SK-N-SH (cell line): ENCODE measurements at regions not wholly inside any gene's neighbourhood (a gene's known extent, or its start where the extent isn't known, plus 50 kb on each side); places are given as distances from the start of the nearest gene placed in this dataset.

Experiments
- CTCF ChIA-PET: fragments of 300-600, 350-600 bp; formaldehyde crosslinking; extraction: SDS; loops from one replicate; lab custom pipeline; 2021; lab: Yijun Ruan, JAX
- POLR2A ChIA-PET: fragments of 350-600 bp; sonication (Branson Sonifier 250); formaldehyde crosslinking; extraction: SDS; loops from one replicate; lab custom pipeline; 2020; ENCODE audit warnings: antibody characterized with exemption, inconsistent platforms; lab: Yijun Ruan, JAX
- DNase-seq: peaks from one replicate; pipeline ENCODE4 v3.0.0; 2012
- H2AFZ ChIP-seq: fragments of 200-600 bp; sonication (generic); 2 replicates; pipeline ENCODE4 v1.8.1; 2016; ENCODE audit warnings: antibody characterized with exemption, mild to moderate bottlenecking, low read depth
- H3F3A ChIP-seq: fragments of 200-600 bp; sonication (generic); replicated peaks from 2 replicates; pipeline ENCODE3; 2016; ENCODE audit warnings: antibody characterized with exemption, mild to moderate bottlenecking; ENCODE audit not compliant: insufficient read depth
- H3K27ac ChIP-seq, 2 experiments: fragments of 200-500 bp in 1 of 2; fragments of 200-600 bp in 1 of 2; sonication (Bioruptor generic) in 1 of 2; sonication (generic), shearing (Covaris generic) in 1 of 2; 2 replicates each; pipeline versions ENCODE4 v1.5.1 to v1.6.1; 2014 to 2016; ENCODE audit warnings: low read depth in 2 of 2, inconsistent platforms in 1 of 2, low read length in 1 of 2, mild to moderate bottlenecking in 1 of 2, mixed read lengths in 1 of 2
- H3K27me3 ChIP-seq: fragments of 200-600 bp; sonication (generic), shearing (Covaris generic); 2 replicates; pipeline ENCODE4 v1.6.1; 2016; ENCODE audit warnings: mixed run types; ENCODE audit not compliant: insufficient read depth
- H3K36me3 ChIP-seq, 2 experiments: fragments of 200-500 bp in 1 of 2; fragments of 200-600 bp in 1 of 2; sonication (Bioruptor generic) in 1 of 2; sonication (generic) in 1 of 2; replicated peaks in 1 of 2; 2 replicates each; pipeline versions ENCODE3 to v1.5.1; 2014 to 2016; ENCODE audit warnings: low read length in 1 of 2, mild to moderate bottlenecking in 1 of 2; ENCODE audit not compliant: insufficient read depth in 2 of 2, control insufficient read depth in 1 of 2
- H3K4me1 ChIP-seq, 2 experiments: fragments of 200-500 bp in 1 of 2; fragments of 200-600 bp in 1 of 2; sonication (Bioruptor generic) in 1 of 2; sonication (generic), shearing (Covaris generic) in 1 of 2; 2 replicates each; pipeline versions ENCODE4 v1.5.1 to v1.6.1; 2014 to 2016; ENCODE audit warnings: low read depth in 1 of 2, low read length in 1 of 2, mixed run types in 1 of 2; ENCODE audit not compliant: insufficient read depth in 2 of 2, control insufficient read depth in 1 of 2
- H3K4me2 ChIP-seq: fragments of 200-600 bp; sonication (generic), shearing (Covaris generic); 2 replicates; pipeline ENCODE4 v1.6.1; 2017; ENCODE audit warnings: mixed run types
- H3K4me3 ChIP-seq, 2 experiments: fragments of 200-500 bp in 1 of 2; fragments of 200-600 bp in 1 of 2; sonication (Bioruptor generic) in 1 of 2; sonication (generic), shearing (Covaris generic) in 1 of 2; 2 replicates each; pipeline versions ENCODE4 v1.5.1 to v1.8.1; 2014 to 2016; ENCODE audit warnings: low read depth in 2 of 2, inconsistent platforms in 1 of 2, low read length in 1 of 2, mild to moderate bottlenecking in 1 of 2, mixed read lengths in 1 of 2, moderate library complexity in 1 of 2
- H3K79me2 ChIP-seq: fragments of 200-600 bp; sonication (generic); 2 replicates; pipeline ENCODE4 v1.8.1; 2017; ENCODE audit warnings: mild to moderate bottlenecking; ENCODE audit not compliant: insufficient read depth
- H3K9ac ChIP-seq: fragments of 200-600 bp; sonication (generic); 2 replicates; pipeline ENCODE4 v1.6.1; 2017; ENCODE audit warnings: mixed run types
- H3K9me2 ChIP-seq: fragments of 200-600 bp; sonication (generic); 2 replicates; pipeline ENCODE4 v1.6.1; 2017; ENCODE audit warnings: mixed run types
- H3K9me3 ChIP-seq: fragments of 200-600 bp; sonication (generic); 2 replicates; pipeline ENCODE4 v1.6.1; 2017; ENCODE audit warnings: mixed run types, mild to moderate bottlenecking, moderate library complexity
- H4K20me1 ChIP-seq: fragments of 200-600 bp; sonication (generic); 2 replicates; pipeline ENCODE4 v1.6.1; 2017; ENCODE audit warnings: mild to moderate bottlenecking, mixed run types; ENCODE audit not compliant: insufficient read depth
- CHD2 ChIP-seq: fragments of 150-350 bp; IDR thresholded peaks from 2 replicates; pipeline ENCODE4 v1.6.1; 2018; ENCODE audit warnings: low read length; ENCODE audit not compliant: partially characterized antibody
- ELF1 ChIP-seq: IDR thresholded peaks from 2 replicates; pipeline ENCODE4 v1.4.0; 2012
- EP300 ChIP-seq, 2 experiments: IDR thresholded peaks; 2 replicates each; pipeline versions ENCODE4 v1.4.0 to v1.6.1; 2012; ENCODE audit warnings: borderline replicate concordance in 1 of 2, low read depth in 1 of 2, low read length in 1 of 2
- EZH2phosphoT487 ChIP-seq: fragments of 200-600 bp; sonication (generic); IDR thresholded peaks from 2 replicates; pipeline ENCODE4 v1.6.1; 2017; ENCODE audit warnings: low read depth, mixed run types, mild to moderate bottlenecking, antibody characterized with exemption, moderate library complexity, borderline replicate concordance
- FOSL2 ChIP-seq: IDR thresholded peaks from 2 replicates; pipeline ENCODE4 v1.4.0; 2012; ENCODE audit warnings: low read depth, mild to moderate bottlenecking, moderate library complexity, borderline replicate concordance
- FOXM1 ChIP-seq: IDR thresholded peaks from 2 replicates; pipeline ENCODE4 v1.4.0; 2012; ENCODE audit warnings: low read depth, mild to moderate bottlenecking
- GABPA ChIP-seq: IDR thresholded peaks from 2 replicates; pipeline ENCODE4 v1.4.0; 2012; ENCODE audit warnings: low read depth, mild to moderate bottlenecking
- JUND ChIP-seq: IDR thresholded peaks from 2 replicates; pipeline ENCODE4 v1.4.0; 2012
- MEF2A ChIP-seq: IDR thresholded peaks from 2 replicates; pipeline ENCODE4 v1.4.0; 2012; ENCODE audit warnings: low read depth, borderline replicate concordance
- MXI1 ChIP-seq: IDR thresholded peaks from 2 replicates; pipeline ENCODE4 v1.6.1; 2012; ENCODE audit warnings: mild to moderate bottlenecking, low read depth, low read length, improper control_type of control experiment
- NFIC ChIP-seq: IDR thresholded peaks from 2 replicates; pipeline ENCODE4 v1.4.0; 2012; ENCODE audit warnings: borderline replicate concordance
- PBX3 ChIP-seq: IDR thresholded peaks from 2 replicates; pipeline ENCODE4; 2012
- POLR2AphosphoS5 ChIP-seq: IDR thresholded peaks from 2 replicates; pipeline ENCODE4 v1.6.1; 2012; ENCODE audit warnings: low read depth, low read length
- RAD21 ChIP-seq: IDR thresholded peaks from 2 replicates; pipeline ENCODE4 v1.6.1; 2012; ENCODE audit warnings: mild to moderate bottlenecking, low read length
- RCOR1 ChIP-seq: fragments of 150-350 bp; IDR thresholded peaks from 2 replicates; pipeline ENCODE4 v1.6.1; 2017; ENCODE audit warnings: antibody characterized with exemption, low read length
- RFX5 ChIP-seq: IDR thresholded peaks from 2 replicates; pipeline ENCODE4 v1.6.1; 2012; ENCODE audit warnings: mild to moderate bottlenecking, improper control_type of control experiment, low read length
- RXRA ChIP-seq: IDR thresholded peaks from 2 replicates; pipeline ENCODE4 v1.4.0; 2012; ENCODE audit warnings: low read depth, mild to moderate bottlenecking, borderline replicate concordance
- TCF12 ChIP-seq: IDR thresholded peaks from 2 replicates; pipeline ENCODE4 v1.4.0; 2012
- TEAD4 ChIP-seq: IDR thresholded peaks from 2 replicates; pipeline ENCODE4 v1.4.0; 2012; ENCODE audit warnings: mild to moderate bottlenecking, borderline replicate concordance; ENCODE audit not compliant: insufficient read depth
- USF2 ChIP-seq: fragments of 150-350 bp; IDR thresholded peaks from 2 replicates; pipeline ENCODE4 v1.6.1; 2017; ENCODE audit warnings: antibody characterized with exemption, low read length, low read depth, borderline replicate concordance
- YY1 ChIP-seq: IDR thresholded peaks from 2 replicates; pipeline ENCODE4 v1.4.0; 2012; ENCODE audit warnings: low read depth, mild to moderate bottlenecking
- WGBS: methylation state at CpG from one replicate; pipeline ENCODE4 v1.1.6; 2017; ENCODE audit warnings: low lambda C conversion rate; 5-methylcytosine and 5-hydroxymethylcytosine counted together
- TF ChIP-seq, protein P1 (sequence below): IDR thresholded peaks from 2 replicates; pipeline ENCODE4 v1.4.0; 2012; ENCODE audit warnings: low read depth, borderline replicate concordance
- TF ChIP-seq, protein P2 (sequence below): fragments of 200-600 bp; sonication (generic); IDR thresholded peaks from 2 replicates; pipeline ENCODE4 v1.6.1; 2017; ENCODE audit warnings: antibody characterized with exemption, mild to moderate bottlenecking, moderate library complexity
- TF ChIP-seq, protein P3 (sequence below): IDR thresholded peaks from 2 replicates; pipeline ENCODE4 v1.4.0; 2012; ENCODE audit warnings: low read depth, borderline replicate concordance
- TF ChIP-seq, protein P4 (sequence below): fragments of 150-350 bp; IDR thresholded peaks from 2 replicates; pipeline ENCODE4 v1.6.1; 2016; ENCODE audit warnings: mild to moderate bottlenecking, low read depth, low read length

DNA sequence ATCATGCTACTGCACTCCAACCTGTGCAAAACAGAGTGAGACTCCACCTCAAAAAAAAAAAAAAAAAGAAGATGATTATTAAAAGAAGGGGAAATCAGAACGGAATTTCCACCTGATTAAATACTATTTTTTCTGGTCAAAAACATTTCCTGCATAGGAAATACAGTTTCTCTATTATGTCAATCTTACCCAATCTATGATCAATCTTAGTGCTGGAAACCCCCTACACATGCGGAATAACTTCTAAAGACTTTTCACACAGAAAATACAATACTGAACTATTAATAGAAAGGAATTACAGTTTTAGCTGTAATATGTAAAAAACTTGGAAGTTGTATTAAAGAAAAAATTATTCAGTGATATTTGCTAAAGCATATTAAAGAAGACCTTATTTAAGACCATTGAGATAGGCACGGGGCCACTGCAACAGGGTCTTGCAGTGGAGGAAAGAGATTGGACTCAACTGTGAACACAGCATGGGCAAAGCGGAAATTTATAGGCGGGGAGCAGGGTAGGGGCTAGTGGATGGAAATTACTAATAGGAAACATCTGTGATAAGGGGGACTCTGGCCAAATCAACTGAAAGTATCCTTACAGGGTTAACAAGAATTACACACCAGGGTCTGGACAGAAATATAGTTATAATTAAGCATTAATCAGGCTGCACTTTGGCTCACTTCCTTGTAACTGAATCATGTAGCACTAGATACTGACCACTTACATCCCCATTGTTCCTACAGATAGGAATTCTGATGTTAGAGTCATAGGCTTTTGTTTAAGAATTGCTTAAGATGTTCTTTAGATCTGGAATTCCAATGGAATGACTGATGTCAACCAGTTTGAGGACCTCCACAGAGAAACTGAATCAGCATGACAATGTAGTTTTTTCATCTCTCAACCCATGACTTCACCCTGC is 411.5 kb upstream of the DDI1 start:
- Histone ChIP-seq H3K27ac (peak overlapping the region; percentile 80 to 88), H3K27me3 (no peaks in the 10 kb centered on the region), H3K4me3 (no peak overlapping the region), H3K9me2 (no peaks in the 10 kb centered on the region), H3K79me2 (no peaks in the 10 kb centered on the region), H2AFZ (0 out of 2 replicates have a peak overlapping the region, but pooled peaks have one; percentile 23), H4K20me1 (no peaks in the 10 kb centered on the region), H3K4me2 (peak overlapping the region; percentile 25), H3K36me3 (no peaks in the 10 kb centered on the region), H3K4me1 (peaks cover 8 to 26% of the 10 kb centered on the region in 2 experiments; a peak in 3 of 4 replicates), H3K9ac (peak overlapping the region; percentile 57), H3F3A (peaks cover 28% of the 10 kb centered on the region), H3K9me3 (no peaks in the 10 kb centered on the region)
- DNase-seq, result peak; percentile 22
- CTCF ChIA-PET, result no interaction called here
- TF ChIP-seq, protein P1, sequence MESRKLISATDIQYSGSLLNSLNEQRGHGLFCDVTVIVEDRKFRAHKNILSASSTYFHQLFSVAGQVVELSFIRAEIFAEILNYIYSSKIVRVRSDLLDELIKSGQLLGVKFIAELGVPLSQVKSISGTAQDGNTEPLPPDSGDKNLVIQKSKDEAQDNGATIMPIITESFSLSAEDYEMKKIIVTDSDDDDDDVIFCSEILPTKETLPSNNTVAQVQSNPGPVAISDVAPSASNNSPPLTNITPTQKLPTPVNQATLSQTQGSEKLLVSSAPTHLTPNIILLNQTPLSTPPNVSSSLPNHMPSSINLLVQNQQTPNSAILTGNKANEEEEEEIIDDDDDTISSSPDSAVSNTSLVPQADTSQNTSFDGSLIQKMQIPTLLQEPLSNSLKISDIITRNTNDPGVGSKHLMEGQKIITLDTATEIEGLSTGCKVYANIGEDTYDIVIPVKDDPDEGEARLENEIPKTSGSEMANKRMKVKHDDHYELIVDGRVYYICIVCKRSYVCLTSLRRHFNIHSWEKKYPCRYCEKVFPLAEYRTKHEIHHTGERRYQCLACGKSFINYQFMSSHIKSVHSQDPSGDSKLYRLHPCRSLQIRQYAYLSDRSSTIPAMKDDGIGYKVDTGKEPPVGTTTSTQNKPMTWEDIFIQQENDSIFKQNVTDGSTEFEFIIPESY, result peak; percentile 78; the same call in 1 of the 2 replicates
- TF ChIP-seq, protein P2, sequence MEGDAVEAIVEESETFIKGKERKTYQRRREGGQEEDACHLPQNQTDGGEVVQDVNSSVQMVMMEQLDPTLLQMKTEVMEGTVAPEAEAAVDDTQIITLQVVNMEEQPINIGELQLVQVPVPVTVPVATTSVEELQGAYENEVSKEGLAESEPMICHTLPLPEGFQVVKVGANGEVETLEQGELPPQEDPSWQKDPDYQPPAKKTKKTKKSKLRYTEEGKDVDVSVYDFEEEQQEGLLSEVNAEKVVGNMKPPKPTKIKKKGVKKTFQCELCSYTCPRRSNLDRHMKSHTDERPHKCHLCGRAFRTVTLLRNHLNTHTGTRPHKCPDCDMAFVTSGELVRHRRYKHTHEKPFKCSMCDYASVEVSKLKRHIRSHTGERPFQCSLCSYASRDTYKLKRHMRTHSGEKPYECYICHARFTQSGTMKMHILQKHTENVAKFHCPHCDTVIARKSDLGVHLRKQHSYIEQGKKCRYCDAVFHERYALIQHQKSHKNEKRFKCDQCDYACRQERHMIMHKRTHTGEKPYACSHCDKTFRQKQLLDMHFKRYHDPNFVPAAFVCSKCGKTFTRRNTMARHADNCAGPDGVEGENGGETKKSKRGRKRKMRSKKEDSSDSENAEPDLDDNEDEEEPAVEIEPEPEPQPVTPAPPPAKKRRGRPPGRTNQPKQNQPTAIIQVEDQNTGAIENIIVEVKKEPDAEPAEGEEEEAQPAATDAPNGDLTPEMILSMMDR, result no peak
- no peak for TF ChIP-seq CHD2
- TF ChIP-seq, protein P3, sequence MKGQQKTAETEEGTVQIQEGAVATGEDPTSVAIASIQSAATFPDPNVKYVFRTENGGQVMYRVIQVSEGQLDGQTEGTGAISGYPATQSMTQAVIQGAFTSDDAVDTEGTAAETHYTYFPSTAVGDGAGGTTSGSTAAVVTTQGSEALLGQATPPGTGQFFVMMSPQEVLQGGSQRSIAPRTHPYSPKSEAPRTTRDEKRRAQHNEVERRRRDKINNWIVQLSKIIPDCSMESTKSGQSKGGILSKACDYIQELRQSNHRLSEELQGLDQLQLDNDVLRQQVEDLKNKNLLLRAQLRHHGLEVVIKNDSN, result no peak
- peak; percentile 83 for TF ChIP-seq FOSL2
- TF ChIP-seq, protein P4, sequence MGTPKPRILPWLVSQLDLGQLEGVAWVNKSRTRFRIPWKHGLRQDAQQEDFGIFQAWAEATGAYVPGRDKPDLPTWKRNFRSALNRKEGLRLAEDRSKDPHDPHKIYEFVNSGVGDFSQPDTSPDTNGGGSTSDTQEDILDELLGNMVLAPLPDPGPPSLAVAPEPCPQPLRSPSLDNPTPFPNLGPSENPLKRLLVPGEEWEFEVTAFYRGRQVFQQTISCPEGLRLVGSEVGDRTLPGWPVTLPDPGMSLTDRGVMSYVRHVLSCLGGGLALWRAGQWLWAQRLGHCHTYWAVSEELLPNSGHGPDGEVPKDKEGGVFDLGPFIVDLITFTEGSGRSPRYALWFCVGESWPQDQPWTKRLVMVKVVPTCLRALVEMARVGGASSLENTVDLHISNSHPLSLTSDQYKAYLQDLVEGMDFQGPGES, result no peak
- TF ChIP-seq MEF2A, result peak; percentile 65; the same call in 1 of the 2 replicates
- TF ChIP-seq FOXM1, result peak; percentile 93
- peak; percentile 85 for TF ChIP-seq POLR2AphosphoS5
- peak; percentile 81; the same call in 1 of the 2 replicates for TF ChIP-seq RXRA
- TF ChIP-seq RCOR1, result peak; percentile 32
- TF ChIP-seq YY1, result no peak
- TF ChIP-seq RAD21, result peak; percentile 6; the same call in 1 of the 2 replicates
- no peak for TF ChIP-seq EZH2phosphoT487
- TF ChIP-seq PBX3, result peak; percentile 85
- TF ChIP-seq USF2, result no peak
- TF ChIP-seq TEAD4, result peak; percentile 96
- no peak for TF ChIP-seq RFX5
- peak; percentile 95 for TF ChIP-seq TCF12
- no peak for TF ChIP-seq GABPA
- TF ChIP-seq NFIC, result peak; percentile 97
- TF ChIP-seq MXI1, result no peak
- peak; percentile 71 to 97 for TF ChIP-seq EP300 (IDR thresholded peaks at IDR 0.05; ENCODE audit: borderline replicate concordance in 1 of 2, low read depth in 1 of 2, low read length in 1 of 2)
- peak; percentile 42; the same call in 1 of the 2 replicates for TF ChIP-seq ELF1
- TF ChIP-seq JUND, result peak; percentile 90
- POLR2A ChIA-PET, result no interaction called here
- 14% methylated on average over 5 of the region's 5 CpGs for WGBS
